ENCODE measurements at regions not wholly inside any gene's neighbourhood (a gene's known extent, or its start where the extent isn't known, plus 50 kb on each side); places are given as distances from the start of the nearest gene placed in this dataset.

DNA sequence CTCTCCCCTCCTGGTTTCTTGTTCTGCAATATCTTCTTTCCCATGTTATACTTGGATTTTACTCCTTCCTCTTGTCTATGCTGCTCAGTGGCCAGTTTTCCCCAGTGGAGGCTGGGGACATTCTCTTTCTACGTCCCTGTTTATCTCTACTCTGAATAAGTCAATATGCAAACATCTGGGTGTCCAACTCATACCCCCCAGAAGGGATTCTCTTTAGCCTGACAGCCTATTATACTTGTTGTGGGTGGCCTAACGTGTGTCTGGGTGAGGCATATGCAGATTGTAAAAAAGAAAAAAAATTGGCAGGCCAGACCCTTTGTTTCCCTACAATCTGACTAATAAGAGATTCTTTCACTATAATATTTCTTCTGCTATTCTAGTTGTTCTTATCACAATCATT is 134.2 kb upstream of the MAF start:
- Histone ChIP-seq H3K4me3 (ENCODE audit: insufficient read depth, low read depth, low read length) (no peak overlapping the region), H3K4me1 (ENCODE audit: control insufficient read depth, insufficient read depth, low read length) (peaks cover 5% of the 10 kb centered on the region), H3K27ac (ENCODE audit: insufficient read depth, low read depth, low read length, poor library complexity, severe bottlenecking) (no peak overlapping the region), H3K9me3 (ENCODE audit: control insufficient read depth, low read length) (no peaks in the 10 kb centered on the region), H3K36me3 (ENCODE audit: control insufficient read depth, insufficient read depth, low read length) (no peaks in the 10 kb centered on the region), H3K27me3 (ENCODE audit: control insufficient read depth, insufficient read depth, low read length, poor library complexity, severe bottlenecking) (no peaks in the 10 kb centered on the region)
- WGBS, 2 experiments, result 84 to 86% methylated on average over 2 of the region's 2 CpGs

DNA sequence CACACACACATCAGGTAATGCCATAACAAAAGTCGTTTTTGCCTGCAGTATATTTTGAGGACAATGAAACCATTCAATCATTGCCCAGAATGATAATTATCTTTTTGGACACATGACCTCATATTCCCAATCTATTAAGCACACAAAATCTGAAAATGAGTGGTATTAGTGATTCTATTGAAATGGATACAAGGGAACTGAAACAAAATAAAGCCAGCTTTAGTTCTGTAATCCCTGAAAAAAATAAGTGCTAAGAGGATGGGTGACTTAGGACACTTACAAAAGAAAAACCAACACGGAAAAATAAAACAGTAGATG is 128.3 kb upstream of the MAF start:
- Histone ChIP-seq H3K4me1 (ENCODE audit: control insufficient read depth, insufficient read depth, low read length) (peaks cover 2% of the 10 kb centered on the region), H3K36me3 (ENCODE audit: control insufficient read depth, insufficient read depth, low read length) (no peaks in the 10 kb centered on the region), H3K9me3 (ENCODE audit: control insufficient read depth, low read length) (no peaks in the 10 kb centered on the region), H3K4me3 (ENCODE audit: insufficient read depth, low read depth, low read length) (no peak overlapping the region), H3K27ac (ENCODE audit: insufficient read depth, low read depth, low read length, poor library complexity, severe bottlenecking) (no peak overlapping the region), H3K27me3 (ENCODE audit: control insufficient read depth, insufficient read depth, low read length, poor library complexity, severe bottlenecking) (no peaks in the 10 kb centered on the region)
- 95 to 100% methylated on average over 2 of the region's 2 CpGs for WGBS, 2 experiments

DNA sequence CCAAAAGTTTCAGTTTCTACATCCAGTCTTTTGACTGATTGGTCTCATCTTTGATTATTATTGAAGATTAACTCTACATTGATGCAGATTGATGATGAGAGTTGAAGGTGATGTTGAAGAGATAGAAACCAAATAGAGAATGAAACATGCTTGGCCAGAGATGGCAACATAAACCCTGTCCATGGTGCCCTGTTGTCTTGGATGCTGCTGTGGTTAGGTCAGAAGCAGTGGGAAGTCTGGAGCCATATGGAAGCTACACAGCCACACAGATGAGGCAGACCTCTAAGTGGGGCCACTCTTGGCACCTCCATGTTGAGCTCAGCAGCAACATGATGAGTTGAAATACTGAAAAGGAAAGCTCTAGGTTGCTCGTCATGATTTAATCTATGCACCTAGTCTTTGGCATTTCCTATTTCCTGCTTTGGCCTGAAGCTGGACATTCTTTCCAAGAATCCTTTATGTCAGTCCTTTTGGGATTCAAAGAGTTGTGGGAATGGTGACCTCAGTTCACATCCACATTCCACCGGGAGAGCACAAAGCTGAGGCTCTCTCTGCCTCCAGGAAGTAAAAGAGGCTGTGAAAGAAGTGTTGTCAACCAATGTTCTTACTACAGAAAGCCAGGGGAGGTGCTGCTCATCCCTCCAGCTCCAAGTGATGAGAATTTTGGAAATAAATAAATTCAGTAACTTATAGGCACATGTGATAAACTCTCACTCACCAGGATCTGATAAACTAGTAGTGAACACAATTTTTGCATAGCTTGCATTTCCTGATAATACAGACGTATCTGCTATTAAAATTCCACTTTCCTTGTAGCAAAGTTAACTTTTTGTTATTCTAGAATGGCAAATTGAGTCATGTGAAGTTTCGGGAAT is 127.7 kb upstream of the MAF start:
- Histone ChIP-seq H3K27ac (ENCODE audit: insufficient read depth, low read depth, low read length, poor library complexity, severe bottlenecking) (no peak overlapping the region), H3K4me1 (ENCODE audit: control insufficient read depth, insufficient read depth, low read length) (peaks cover 7% of the 10 kb centered on the region), H3K27me3 (ENCODE audit: control insufficient read depth, insufficient read depth, low read length, poor library complexity, severe bottlenecking) (no peaks in the 10 kb centered on the region), H3K9me3 (ENCODE audit: control insufficient read depth, low read length) (no peaks in the 10 kb centered on the region), H3K36me3 (ENCODE audit: control insufficient read depth, insufficient read depth, low read length) (no peaks in the 10 kb centered on the region), H3K4me3 (ENCODE audit: insufficient read depth, low read depth, low read length) (no peak overlapping the region)
- 93 to 95% methylated on average over 3 to 4 of the region's 4 CpGs for WGBS, 2 experiments

DNA sequence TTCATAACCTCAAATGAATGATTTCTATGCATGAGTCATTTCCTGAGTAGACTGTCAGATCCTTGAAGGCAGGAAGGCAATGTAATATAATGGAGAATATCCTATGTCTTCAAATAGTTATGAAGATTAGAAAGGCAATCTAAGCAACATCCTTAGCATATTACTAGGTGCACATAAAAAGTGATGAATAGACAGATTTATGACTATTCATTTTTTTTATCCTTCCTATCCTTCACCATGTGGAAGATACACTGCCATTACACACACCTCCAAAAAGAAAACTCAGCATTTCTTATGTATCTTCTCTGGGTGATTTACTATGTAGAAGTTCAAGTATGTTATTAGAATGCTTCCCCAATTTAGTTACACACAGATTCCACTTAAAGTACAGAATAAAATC is 126.4 kb upstream of the MAF start:
- Histone ChIP-seq H3K4me1 (ENCODE audit: control insufficient read depth, insufficient read depth, low read length) (peaks cover 7% of the 10 kb centered on the region), H3K27ac (ENCODE audit: insufficient read depth, low read depth, low read length, poor library complexity, severe bottlenecking) (no peak overlapping the region), H3K27me3 (ENCODE audit: control insufficient read depth, insufficient read depth, low read length, poor library complexity, severe bottlenecking) (no peaks in the 10 kb centered on the region), H3K9me3 (ENCODE audit: control insufficient read depth, low read length) (no peaks in the 10 kb centered on the region), H3K4me3 (ENCODE audit: insufficient read depth, low read depth, low read length) (no peak overlapping the region), H3K36me3 (ENCODE audit: control insufficient read depth, insufficient read depth, low read length) (no peaks in the 10 kb centered on the region)

DNA sequence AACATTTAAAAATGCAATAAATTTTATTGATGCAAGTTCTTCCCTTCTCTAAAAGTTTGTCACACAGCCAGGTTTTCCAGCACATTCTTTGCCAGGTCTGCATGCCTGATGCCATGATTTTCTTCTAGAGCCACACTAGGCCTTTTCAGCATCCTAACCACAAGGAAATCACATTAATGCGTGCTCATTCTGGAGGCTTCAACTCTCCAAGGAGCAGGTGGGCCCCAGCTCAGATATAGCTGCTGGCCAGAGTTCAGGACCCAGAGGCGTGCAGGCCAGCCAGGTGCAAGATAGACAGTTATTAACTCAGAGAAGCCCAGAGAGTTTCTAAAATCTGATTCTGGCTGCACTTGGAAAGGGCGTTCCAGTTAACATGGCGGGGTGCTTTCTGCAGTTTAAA is 124.5 kb upstream of the MAF start:
- Histone ChIP-seq H3K4me1 (ENCODE audit: control insufficient read depth, insufficient read depth, low read length) (peaks cover 7% of the 10 kb centered on the region), H3K27me3 (ENCODE audit: control insufficient read depth, insufficient read depth, low read length, poor library complexity, severe bottlenecking) (no peaks in the 10 kb centered on the region), H3K9me3 (ENCODE audit: control insufficient read depth, low read length) (no peaks in the 10 kb centered on the region), H3K27ac (ENCODE audit: insufficient read depth, low read depth, low read length, poor library complexity, severe bottlenecking) (no peak overlapping the region), H3K36me3 (ENCODE audit: control insufficient read depth, insufficient read depth, low read length) (no peaks in the 10 kb centered on the region), H3K4me3 (ENCODE audit: insufficient read depth, low read depth, low read length) (no peak overlapping the region)
- 94 to 95% methylated on average over 4 of the region's 4 CpGs for WGBS, 2 experiments

DNA sequence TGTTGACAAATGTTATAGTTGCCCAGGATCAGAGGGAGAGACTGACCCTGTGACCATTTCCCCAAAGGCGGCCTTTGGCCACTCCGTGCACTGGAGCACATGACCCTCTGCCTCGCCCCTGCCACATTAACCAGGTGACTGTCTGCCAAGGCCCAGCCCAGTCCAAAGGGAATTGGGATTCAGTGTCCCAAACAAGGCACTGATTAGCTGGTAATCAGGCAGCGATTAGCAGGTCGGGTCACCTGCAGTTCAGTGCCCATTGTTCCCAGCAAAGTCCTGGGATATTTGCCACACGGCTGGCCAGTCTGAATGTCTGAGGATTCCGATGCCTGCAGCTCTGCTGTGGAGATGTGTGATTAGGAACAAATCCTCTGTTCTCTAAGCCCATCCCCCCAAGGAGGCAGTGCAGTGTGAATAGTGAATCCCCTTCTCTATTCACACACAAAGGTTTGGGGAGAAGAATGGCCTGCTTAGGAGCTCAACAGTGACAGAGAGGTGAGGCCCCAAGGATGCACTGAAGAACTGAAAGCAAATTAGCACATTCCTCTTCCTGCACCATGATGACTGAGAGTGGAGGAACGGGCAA is 123.1 kb upstream of the MAF start:
- Histone ChIP-seq H3K4me3 (ENCODE audit: insufficient read depth, low read depth, low read length) (no peak overlapping the region), H3K27me3 (ENCODE audit: control insufficient read depth, insufficient read depth, low read length, poor library complexity, severe bottlenecking) (no peaks in the 10 kb centered on the region), H3K4me1 (ENCODE audit: control insufficient read depth, insufficient read depth, low read length) (peaks cover 7% of the 10 kb centered on the region), H3K27ac (ENCODE audit: insufficient read depth, low read depth, low read length, poor library complexity, severe bottlenecking) (peak overlapping the region; percentile 61), H3K9me3 (ENCODE audit: control insufficient read depth, low read length) (no peaks in the 10 kb centered on the region), H3K36me3 (ENCODE audit: control insufficient read depth, insufficient read depth, low read length) (no peaks in the 10 kb centered on the region)
- WGBS, 2 experiments, result 37 to 38% methylated on average over 8 of the region's 8 CpGs

DNA sequence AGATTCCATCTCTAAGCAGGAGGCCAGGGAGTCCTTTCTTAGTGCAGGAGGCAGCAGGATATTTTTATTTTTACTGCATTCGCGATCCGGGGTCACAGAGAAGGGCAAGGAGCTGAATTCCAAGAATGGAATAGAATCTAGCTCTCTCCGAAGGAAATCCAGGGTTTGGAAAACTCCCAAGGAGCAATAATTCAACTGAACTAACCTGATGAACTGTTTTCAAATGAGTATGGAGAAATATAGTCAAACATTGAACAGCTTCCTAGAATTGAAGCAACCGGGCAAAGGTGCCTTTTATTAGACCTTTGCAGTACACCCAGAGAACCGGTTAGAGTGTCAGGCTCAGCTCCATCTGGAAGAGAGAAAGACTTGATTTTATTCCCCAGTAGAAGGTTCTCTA is 120.7 kb upstream of the MAF start:
- no peaks in the 10 kb centered on the region for H3K9me3 ChIP-seq (ENCODE audit: control insufficient read depth, low read length)
- no peak overlapping the region for H3K27ac ChIP-seq (ENCODE audit: insufficient read depth, low read depth, low read length, poor library complexity, severe bottlenecking)
- peaks cover 7% of the 10 kb centered on the region for H3K4me1 ChIP-seq (ENCODE audit: control insufficient read depth, insufficient read depth, low read length)
- no peak overlapping the region for H3K4me3 ChIP-seq (ENCODE audit: insufficient read depth, low read depth, low read length)
- 94 to 95% methylated on average over 6 of the region's 6 CpGs for WGBS, 2 experiments
- H3K36me3 ChIP-seq (ENCODE audit: control insufficient read depth, insufficient read depth, low read length), result no peaks in the 10 kb centered on the region
- no peaks in the 10 kb centered on the region for H3K27me3 ChIP-seq (ENCODE audit: control insufficient read depth, insufficient read depth, low read length, poor library complexity, severe bottlenecking)

DNA sequence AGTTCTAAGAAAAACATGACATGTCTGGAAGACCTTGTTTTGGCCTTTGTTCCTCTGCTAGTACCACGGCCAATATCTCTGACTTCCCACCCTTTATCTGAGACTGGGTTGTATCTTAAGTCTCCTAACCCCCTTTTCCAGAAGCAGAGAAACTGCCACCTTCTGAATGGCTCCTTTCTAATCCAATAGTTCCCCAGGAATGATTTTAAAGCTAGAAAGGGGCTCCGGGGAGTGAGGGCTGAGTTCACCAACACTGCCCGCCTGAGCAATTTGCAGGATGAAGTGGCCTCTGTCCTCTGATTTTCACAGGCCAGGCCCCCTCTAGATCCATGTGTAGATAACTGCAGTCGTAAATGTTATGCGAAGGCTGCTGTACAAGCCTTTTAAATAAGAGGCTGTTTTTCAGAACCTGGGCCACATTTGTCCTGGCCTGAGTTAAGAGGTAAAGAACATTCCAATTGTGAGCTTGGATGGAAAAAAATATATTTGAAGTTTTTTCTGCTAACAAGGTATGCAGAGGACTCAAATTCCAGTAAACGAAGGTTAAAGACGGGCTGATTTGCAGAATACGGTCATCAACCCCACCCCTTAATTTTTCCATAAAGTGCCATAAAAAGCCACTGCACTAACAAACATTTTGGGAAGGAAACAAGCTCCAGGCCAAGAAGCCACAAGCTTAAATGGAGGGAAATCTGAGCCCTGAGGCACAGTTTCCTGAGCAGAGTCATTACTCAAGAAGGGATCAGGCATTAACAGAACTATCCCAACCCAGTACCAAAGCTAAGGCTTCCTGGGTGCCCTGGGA is 117.0 kb upstream of the MAF start:
- H3K4me3 ChIP-seq (ENCODE audit: insufficient read depth, low read depth, low read length), result no peak overlapping the region
- no peaks in the 10 kb centered on the region for H3K36me3 ChIP-seq (ENCODE audit: control insufficient read depth, insufficient read depth, low read length)
- no peaks in the 10 kb centered on the region for H3K4me1 ChIP-seq (ENCODE audit: control insufficient read depth, insufficient read depth, low read length)
- H3K9me3 ChIP-seq (ENCODE audit: control insufficient read depth, low read length), result no peaks in the 10 kb centered on the region
- 93 to 96% methylated on average over 8 of the region's 8 CpGs for WGBS, 2 experiments
- H3K27me3 ChIP-seq (ENCODE audit: control insufficient read depth, insufficient read depth, low read length, poor library complexity, severe bottlenecking), result no peaks in the 10 kb centered on the region
- no peak overlapping the region for H3K27ac ChIP-seq (ENCODE audit: insufficient read depth, low read depth, low read length, poor library complexity, severe bottlenecking)

DNA sequence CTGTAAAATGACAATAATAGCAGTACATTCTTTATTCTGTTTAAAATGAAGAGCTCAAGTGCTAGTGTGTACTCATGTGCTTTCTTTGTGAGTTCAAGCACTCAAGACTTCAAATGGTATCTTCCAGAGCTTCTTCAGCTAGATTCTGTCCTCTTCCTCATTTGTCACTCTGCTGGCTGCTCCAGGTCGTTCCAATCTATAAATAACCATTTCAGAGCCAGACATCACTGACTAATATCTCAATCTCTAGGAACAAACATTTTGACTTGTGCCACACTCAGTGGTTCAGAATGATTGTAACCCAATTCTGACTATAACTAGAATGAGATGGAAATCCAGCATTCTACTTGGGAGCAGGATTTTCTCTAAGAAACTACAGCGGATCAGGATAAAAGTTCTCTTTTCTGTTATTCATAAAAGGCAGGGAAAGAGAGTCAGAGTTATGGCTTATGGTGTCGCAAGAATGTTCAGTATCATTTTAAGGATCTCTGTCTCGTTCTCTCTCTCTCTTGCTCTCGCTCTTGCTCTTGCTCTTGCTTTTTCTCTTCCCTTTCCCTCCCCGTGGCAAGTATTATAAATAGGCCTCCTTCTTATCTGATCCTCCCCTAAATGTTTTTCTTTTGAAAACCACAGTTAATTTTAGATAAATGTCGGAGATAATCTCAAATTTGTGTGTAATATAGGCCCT is 116.3 kb upstream of the MAF start:
- H3K4me3 ChIP-seq (ENCODE audit: insufficient read depth, low read depth, low read length), result no peak overlapping the region
- 95 to 98% methylated on average over 7 of the region's 7 CpGs for WGBS, 2 experiments
- no peaks in the 10 kb centered on the region for H3K4me1 ChIP-seq (ENCODE audit: control insufficient read depth, insufficient read depth, low read length)
- H3K27ac ChIP-seq (ENCODE audit: insufficient read depth, low read depth, low read length, poor library complexity, severe bottlenecking), result no peak overlapping the region
- no peaks in the 10 kb centered on the region for H3K9me3 ChIP-seq (ENCODE audit: control insufficient read depth, low read length)
- no peaks in the 10 kb centered on the region for H3K27me3 ChIP-seq (ENCODE audit: control insufficient read depth, insufficient read depth, low read length, poor library complexity, severe bottlenecking)
- no peaks in the 10 kb centered on the region for H3K36me3 ChIP-seq (ENCODE audit: control insufficient read depth, insufficient read depth, low read length)

DNA sequence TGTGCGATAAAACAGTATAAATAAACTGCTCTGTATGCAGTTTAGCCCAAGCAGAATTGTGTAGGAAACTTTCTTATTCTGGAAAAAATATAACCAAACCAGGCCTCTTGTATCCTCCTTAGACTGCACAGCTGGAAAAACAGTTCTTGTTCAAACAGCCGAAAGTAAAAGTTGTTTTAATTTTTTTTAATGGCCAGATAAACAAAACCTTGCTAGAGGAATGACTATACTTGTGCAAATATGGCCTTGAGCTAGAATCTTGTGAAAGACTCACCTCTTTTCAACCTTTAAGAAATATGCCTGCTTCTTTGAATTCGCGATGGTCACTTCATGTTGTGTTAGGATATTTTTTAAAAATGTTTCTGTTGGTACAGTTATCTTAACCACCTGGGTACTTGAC is 114.5 kb upstream of the MAF start:
- Histone ChIP-seq H3K4me3 (ENCODE audit: insufficient read depth, low read depth, low read length) (no peak overlapping the region), H3K27me3 (ENCODE audit: control insufficient read depth, insufficient read depth, low read length, poor library complexity, severe bottlenecking) (no peaks in the 10 kb centered on the region), H3K4me1 (ENCODE audit: control insufficient read depth, insufficient read depth, low read length) (no peaks in the 10 kb centered on the region), H3K27ac (ENCODE audit: insufficient read depth, low read depth, low read length, poor library complexity, severe bottlenecking) (no peak overlapping the region), H3K9me3 (ENCODE audit: control insufficient read depth, low read length) (no peaks in the 10 kb centered on the region), H3K36me3 (ENCODE audit: control insufficient read depth, insufficient read depth, low read length) (no peaks in the 10 kb centered on the region)
- WGBS, 2 experiments, result 98 to 100% methylated on average over 4 of the region's 4 CpGs
